Hepatocyte (in vitro differentiated cells): ENCODE measurements at regions not wholly inside any gene's neighbourhood (a gene's known extent, or its start where the extent isn't known, plus 50 kb on each side); places are given as distances from the start of the nearest gene placed in this dataset.

Source experiments
- EZH2 ChIP-seq: fragments of 200-600 bp; sonication (generic); IDR thresholded peaks from 2 replicates; pipeline ENCODE4 v1.6.1; 2016; ENCODE audit warnings: antibody characterized with exemption, mild to moderate bottlenecking, borderline replicate concordance
- EZH2phosphoT487 ChIP-seq: fragments of 200-600 bp; sonication (generic); IDR thresholded peaks from one replicate; pipeline ENCODE4 v1.6.1; 2018; ENCODE audit warnings: antibody characterized with exemption, mild to moderate bottlenecking, low read depth, moderate library complexity; ENCODE audit not compliant: unreplicated experiment, severe bottlenecking
- TF ChIP-seq, protein P1 (sequence below): fragments of 200-600 bp; sonication (generic); IDR thresholded peaks from 2 replicates; pipeline ENCODE4 v1.5.1; 2016; ENCODE audit warnings: antibody characterized with exemption, mild to moderate bottlenecking; ENCODE audit not compliant: poor library complexity

DNA sequence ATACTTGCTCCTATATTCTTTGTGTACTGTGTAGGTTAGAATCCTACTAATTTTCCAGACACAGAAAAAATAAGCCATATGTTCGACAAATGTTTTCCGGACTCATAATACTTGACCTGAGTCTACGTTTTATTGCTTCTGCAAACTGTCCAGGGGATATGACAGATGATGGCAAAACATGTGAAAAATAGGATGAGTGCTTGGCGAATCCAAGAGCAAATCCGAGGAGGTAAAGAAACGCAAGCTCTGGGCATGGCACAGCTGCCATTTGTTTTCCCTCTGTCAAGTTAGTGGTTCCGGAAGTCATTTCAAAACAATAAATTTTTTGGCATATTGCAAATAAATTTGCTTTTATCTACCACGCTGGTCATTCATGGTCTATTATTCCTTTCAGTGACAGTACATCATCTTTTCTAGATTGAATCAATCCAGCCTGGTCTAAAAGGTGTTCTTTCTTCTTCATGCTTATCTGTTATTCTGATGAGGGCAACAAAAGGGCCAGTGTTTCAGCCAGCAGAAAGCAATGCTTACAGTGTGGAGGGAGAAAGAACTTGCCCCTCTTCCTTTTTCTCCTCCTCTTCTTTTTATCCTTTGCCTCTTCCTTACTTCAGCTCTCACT is 476.1 kb upstream of the SOX11 start:
- TF ChIP-seq, protein P1, sequence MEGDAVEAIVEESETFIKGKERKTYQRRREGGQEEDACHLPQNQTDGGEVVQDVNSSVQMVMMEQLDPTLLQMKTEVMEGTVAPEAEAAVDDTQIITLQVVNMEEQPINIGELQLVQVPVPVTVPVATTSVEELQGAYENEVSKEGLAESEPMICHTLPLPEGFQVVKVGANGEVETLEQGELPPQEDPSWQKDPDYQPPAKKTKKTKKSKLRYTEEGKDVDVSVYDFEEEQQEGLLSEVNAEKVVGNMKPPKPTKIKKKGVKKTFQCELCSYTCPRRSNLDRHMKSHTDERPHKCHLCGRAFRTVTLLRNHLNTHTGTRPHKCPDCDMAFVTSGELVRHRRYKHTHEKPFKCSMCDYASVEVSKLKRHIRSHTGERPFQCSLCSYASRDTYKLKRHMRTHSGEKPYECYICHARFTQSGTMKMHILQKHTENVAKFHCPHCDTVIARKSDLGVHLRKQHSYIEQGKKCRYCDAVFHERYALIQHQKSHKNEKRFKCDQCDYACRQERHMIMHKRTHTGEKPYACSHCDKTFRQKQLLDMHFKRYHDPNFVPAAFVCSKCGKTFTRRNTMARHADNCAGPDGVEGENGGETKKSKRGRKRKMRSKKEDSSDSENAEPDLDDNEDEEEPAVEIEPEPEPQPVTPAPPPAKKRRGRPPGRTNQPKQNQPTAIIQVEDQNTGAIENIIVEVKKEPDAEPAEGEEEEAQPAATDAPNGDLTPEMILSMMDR, result no peak
- TF ChIP-seq EZH2 (no peak), EZH2phosphoT487 (no peak)
